GM12872 (cell line): ENCODE measurements at regions not wholly inside any gene's neighbourhood (a gene's known extent, or its start where the extent isn't known, plus 50 kb on each side); places are given as distances from the start of the nearest gene placed in this dataset.

Experiments
- TF ChIP-seq, protein P1 (sequence below): IDR thresholded peaks from 3 replicates; pipeline ENCODE4 v1.5.1; 2011; ENCODE audit warnings: low read depth, mild to moderate bottlenecking, low read length, moderate library complexity; ENCODE audit not compliant: insufficient read depth

DNA sequence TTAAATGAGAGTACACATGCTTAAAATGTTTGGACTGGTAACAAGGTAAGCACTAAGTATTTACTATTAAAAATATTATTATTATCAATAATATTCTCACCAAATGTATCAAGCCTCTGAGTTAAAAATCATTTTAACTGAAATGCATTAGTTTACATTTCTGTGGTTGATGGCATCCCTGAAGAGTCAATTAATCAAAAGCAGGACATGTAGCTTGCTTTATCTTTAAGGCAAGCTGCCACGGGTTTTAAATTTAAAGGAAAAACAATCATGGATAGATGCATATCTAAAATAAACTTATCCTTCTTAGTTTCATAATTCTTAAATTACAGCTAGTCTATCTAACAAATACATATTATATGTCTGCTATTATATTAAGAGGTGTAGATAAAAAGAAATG lies 584.8 kb upstream of the INTU start:
- TF ChIP-seq, protein P1, sequence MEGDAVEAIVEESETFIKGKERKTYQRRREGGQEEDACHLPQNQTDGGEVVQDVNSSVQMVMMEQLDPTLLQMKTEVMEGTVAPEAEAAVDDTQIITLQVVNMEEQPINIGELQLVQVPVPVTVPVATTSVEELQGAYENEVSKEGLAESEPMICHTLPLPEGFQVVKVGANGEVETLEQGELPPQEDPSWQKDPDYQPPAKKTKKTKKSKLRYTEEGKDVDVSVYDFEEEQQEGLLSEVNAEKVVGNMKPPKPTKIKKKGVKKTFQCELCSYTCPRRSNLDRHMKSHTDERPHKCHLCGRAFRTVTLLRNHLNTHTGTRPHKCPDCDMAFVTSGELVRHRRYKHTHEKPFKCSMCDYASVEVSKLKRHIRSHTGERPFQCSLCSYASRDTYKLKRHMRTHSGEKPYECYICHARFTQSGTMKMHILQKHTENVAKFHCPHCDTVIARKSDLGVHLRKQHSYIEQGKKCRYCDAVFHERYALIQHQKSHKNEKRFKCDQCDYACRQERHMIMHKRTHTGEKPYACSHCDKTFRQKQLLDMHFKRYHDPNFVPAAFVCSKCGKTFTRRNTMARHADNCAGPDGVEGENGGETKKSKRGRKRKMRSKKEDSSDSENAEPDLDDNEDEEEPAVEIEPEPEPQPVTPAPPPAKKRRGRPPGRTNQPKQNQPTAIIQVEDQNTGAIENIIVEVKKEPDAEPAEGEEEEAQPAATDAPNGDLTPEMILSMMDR = no peak

DNA sequence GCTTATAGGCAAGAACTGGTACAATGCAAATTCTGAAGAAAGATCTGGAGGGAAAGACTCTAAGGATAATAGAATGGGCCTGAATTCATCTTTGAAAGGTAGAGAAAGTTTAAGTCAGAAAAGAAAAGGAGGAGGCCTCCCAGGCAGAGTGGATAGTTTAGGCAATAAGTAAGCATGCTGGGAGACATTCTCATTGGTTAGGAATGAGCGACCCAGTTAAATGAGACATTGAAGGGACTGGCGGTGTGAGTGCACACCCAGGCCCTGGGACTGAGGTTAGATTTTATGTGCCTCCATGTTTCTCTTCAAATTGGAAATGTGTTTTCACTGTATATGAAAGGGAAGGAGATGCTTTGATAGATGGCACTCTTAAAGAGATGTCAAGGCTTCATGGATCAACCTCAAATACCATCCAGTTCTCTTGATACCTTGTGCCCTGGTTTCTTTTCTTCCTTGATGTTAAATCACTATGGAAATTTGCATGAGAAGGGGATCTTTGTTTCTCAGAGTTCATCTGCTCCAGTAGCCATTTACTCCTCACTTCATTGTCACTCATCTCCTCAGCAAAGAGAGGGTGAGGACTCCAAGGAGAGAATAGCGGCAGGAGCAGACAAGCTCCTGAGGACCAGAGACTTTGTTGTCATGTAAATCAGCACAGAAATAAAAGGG lies 584.2 kb upstream of the INTU start:
- TF ChIP-seq, protein P1 = no peak

DNA sequence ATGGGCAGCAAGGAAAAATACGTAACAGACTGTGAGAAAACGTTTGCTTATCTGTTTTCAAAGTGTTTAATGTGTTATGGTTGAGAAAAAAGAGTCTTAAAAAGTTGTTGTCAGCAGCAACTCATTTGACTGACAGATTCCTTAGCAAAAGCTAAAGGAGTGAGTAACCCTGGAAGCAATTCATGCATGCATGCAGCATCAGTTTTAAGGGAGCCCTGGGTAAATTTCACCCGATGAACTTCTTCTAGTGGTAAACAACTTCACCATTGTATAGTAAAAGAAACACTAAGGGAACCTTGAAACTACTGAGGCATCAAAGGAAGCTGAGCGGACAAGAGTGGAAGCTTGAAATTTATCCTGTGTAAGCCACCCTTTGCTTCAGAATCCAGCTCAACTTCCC lies 583.2 kb upstream of the INTU start:
- TF ChIP-seq, protein P1 = no peak

DNA sequence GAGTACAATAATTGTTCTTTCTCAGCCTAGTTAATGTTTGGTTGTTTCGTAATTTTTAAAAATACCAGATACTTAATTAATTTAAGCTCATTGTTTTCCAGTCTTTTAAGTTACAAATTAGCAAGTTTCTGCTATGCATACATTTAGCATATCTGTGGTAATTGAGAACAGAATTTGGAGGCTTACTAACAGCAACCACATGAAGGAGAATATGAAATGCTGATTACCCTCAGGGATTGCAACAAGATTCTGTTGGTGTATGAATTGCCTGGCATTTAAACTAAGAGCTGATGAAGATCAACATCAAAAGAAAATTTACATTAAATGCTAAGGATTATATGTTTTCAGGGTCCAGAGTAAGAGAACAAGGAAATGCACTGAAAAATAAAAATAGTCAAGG lies 580.0 kb upstream of the INTU start:
- TF ChIP-seq, protein P1 = no peak

DNA sequence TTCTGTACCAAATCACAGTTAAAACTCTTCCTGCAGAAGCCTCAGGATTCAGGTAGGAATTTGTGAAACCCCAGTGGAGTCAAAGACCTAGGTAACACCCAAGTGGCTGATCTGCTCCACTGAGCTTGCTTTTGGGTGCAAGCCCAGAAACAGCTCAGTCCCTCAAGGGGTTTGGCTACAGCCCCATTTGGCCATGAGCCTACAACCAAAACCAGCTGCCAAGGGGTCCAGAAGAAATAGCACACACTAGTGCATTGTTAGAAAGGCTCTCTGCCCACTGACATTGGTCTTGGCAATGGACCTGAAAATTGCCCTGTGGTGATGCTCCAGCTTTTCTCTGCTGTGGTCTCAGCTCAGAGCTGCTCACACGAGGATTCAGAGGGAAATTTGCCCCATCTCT lies 577.4 kb upstream of the INTU start:
- TF ChIP-seq, protein P1 = no peak

GRCh38 chr4:127069675-127070074 lies 563.1 kb upstream of the INTU start:
- TF ChIP-seq, protein P1 = no peak

GRCh38 chr4:127071443-127071842 lies 561.3 kb upstream of the INTU start:
- TF ChIP-seq, protein P1 = no peak
